CD4-positive, alpha-beta memory T cell (primary cell): ENCODE measurements at regions not wholly inside any gene's neighbourhood (a gene's known extent, or its start where the extent isn't known, plus 50 kb on each side); places are given as distances from the start of the nearest gene placed in this dataset.

Source experiments
- CTCF ChIA-PET: fragments of 350-600 bp; sonication (Branson Sonifier 250); formaldehyde crosslinking; loops from one replicate; lab custom pipeline; 2021; ENCODE audit warnings: inconsistent platforms; ENCODE audit not compliant: partially characterized antibody; lab: Charles Lee
- POLR2A ChIA-PET: fragments of 350-600 bp; sonication (Branson Sonifier 250); formaldehyde crosslinking; loops from one replicate; lab custom pipeline; 2021; ENCODE audit not compliant: partially characterized antibody; lab: Charles Lee
- DNase-seq, 5 donors: peaks; one replicate each; pipeline versions ENCODE4 v3.0.0 to v3.0.0-alpha.2; 2020 to 2022; ENCODE audit warnings: mixed read lengths in 1 of 5
- H3K27ac ChIP-seq: one replicate; pipeline ENCODE4 v1.7.0; 2013; ENCODE audit warnings: low read depth, low read length
- H3K27me3 ChIP-seq: 2 replicates; pipeline ENCODE4 v1.7.0; 2013; ENCODE audit warnings: mild to moderate bottlenecking, low read length, moderate library complexity; ENCODE audit not compliant: insufficient read depth
- H3K36me3 ChIP-seq: 2 replicates; pipeline ENCODE4 v1.7.0; 2013; ENCODE audit warnings: mild to moderate bottlenecking, low read length, moderate library complexity; ENCODE audit not compliant: insufficient read depth
- H3K4me1 ChIP-seq: 2 replicates; pipeline ENCODE4 v1.7.0; 2013; ENCODE audit warnings: mild to moderate bottlenecking, low read length, moderate library complexity; ENCODE audit not compliant: insufficient read depth
- H3K4me3 ChIP-seq, 2 donors: one replicate each; pipeline ENCODE4 v1.7.0; 2013; ENCODE audit warnings: low read length in 2 of 2, mild to moderate bottlenecking in 1 of 2
- H3K9me3 ChIP-seq, 2 donors: one replicate each; pipeline ENCODE4 v1.7.0; 2013; ENCODE audit warnings: low read length in 2 of 2, control low read depth in 1 of 2; ENCODE audit not compliant: control insufficient read depth in 1 of 2
- H3K27ac Mint-ChIP-seq, 7 donors: one replicate each; pipeline ENCODE4 v1.8.0; 2020 to 2021; ENCODE audit warnings: mixed read lengths in 7 of 7, mild to moderate bottlenecking in 6 of 7, inconsistent platforms in 3 of 7, moderate library complexity in 3 of 7
- H3K27me3 Mint-ChIP-seq, 2 donors: one replicate each; pipeline ENCODE4 v1.8.0; 2020 to 2021; ENCODE audit warnings: mixed read lengths in 2 of 2
- H3K36me3 Mint-ChIP-seq, 2 donors: one replicate each; pipeline ENCODE4 v1.8.0; 2020 to 2021; ENCODE audit warnings: mixed read lengths in 2 of 2, inconsistent platforms in 1 of 2, mild to moderate bottlenecking in 1 of 2
- H3K4me1 Mint-ChIP-seq, 4 donors: one replicate each; pipeline ENCODE4 v1.8.0; 2020 to 2021; ENCODE audit warnings: mixed read lengths in 4 of 4, mild to moderate bottlenecking in 1 of 4
- H3K4me3 Mint-ChIP-seq, 8 donors: one replicate each; pipeline ENCODE4 v1.8.0; 2020 to 2021; ENCODE audit warnings: mixed read lengths in 8 of 8, mild to moderate bottlenecking in 7 of 8, moderate library complexity in 6 of 8, inconsistent platforms in 3 of 8
- H3K9me3 Mint-ChIP-seq, 8 donors: one replicate each; pipeline ENCODE4 v1.8.0; 2020 to 2021; ENCODE audit warnings: mixed read lengths in 8 of 8, mild to moderate bottlenecking in 5 of 8, inconsistent platforms in 3 of 8, moderate library complexity in 1 of 8
- intact Hi-C: fragments of 100-400 bp; cut with micrococcal nuclease; formaldehyde crosslinking; loops from one replicate; pipeline ENCODE4 v1.15.1; 2023

- H3K4me1 Mint-ChIP-seq, result no peaks in the 10 kb centered on the region
These were observed 134.6 kb upstream of the KLHL29 start for GRCh38 chr2:23250371-23250770.

GRCh38 chr2:23256643-23257042, 128.3 kb upstream of the KLHL29 start:
- Histone ChIP-seq H3K4me1 (no peaks in the 10 kb centered on the region), H3K27ac (no peak overlapping the region), H3K36me3 (no peaks in the 10 kb centered on the region), H3K9me3 (no peaks in the 10 kb centered on the region), H3K27me3 (no peaks in the 10 kb centered on the region), H3K4me3 (no peak overlapping the region)
- intact Hi-C loops, result no loop called here
- H3K4me3 Mint-ChIP-seq, result no peak overlapping the region
- peaks cover 0 to 4% of the 10 kb centered on the region in 2 donors for H3K27me3 Mint-ChIP-seq
- no peaks in the 10 kb centered on the region for H3K36me3 Mint-ChIP-seq
- H3K4me1 Mint-ChIP-seq, result no peaks in the 10 kb centered on the region
- ChIA-PET POLR2A (no interaction called here), CTCF (no interaction called here)
- no peak overlapping the region for H3K27ac Mint-ChIP-seq
- no peaks in the 10 kb centered on the region for H3K9me3 Mint-ChIP-seq
- DNase-seq, result no peak

More at GRCh38 chr2:23250371-23250770, 134.6 kb upstream of the KLHL29 start:
- Mint-ChIP-seq H3K36me3 (no peaks in the 10 kb centered on the region), H3K4me3 (no peak overlapping the region), H3K27ac (no peak overlapping the region), H3K27me3 (peaks cover 0 to 7% of the 10 kb centered on the region in 2 donors), H3K9me3 (no peaks in the 10 kb centered on the region)
- Histone ChIP-seq H3K4me3 (no peak overlapping the region), H3K27ac (no peak overlapping the region), H3K4me1 (no peaks in the 10 kb centered on the region), H3K27me3 (no peaks in the 10 kb centered on the region), H3K36me3 (no peaks in the 10 kb centered on the region), H3K9me3 (no peaks in the 10 kb centered on the region)
- ChIA-PET POLR2A (no interaction called here), CTCF (no interaction called here)
- no peak for DNase-seq
- intact Hi-C loops, result no loop called here

- H3K36me3 ChIP-seq, result no peaks in the 10 kb centered on the region
- ChIA-PET POLR2A (no interaction called here), CTCF (no interaction called here)
- Mint-ChIP-seq H3K4me1 (no peaks in the 10 kb centered on the region), H3K36me3 (no peaks in the 10 kb centered on the region), H3K4me3 (no peak overlapping the region), H3K27me3 (peaks cover 0 to 1% of the 10 kb centered on the region in 2 donors), H3K27ac (no peak overlapping the region), H3K9me3 (no peaks in the 10 kb centered on the region)
- H3K4me3 ChIP-seq, result no peak overlapping the region
- no peaks in the 10 kb centered on the region for H3K27me3 ChIP-seq
- H3K9me3 ChIP-seq, result no peaks in the 10 kb centered on the region
- no peaks in the 10 kb centered on the region for H3K4me1 ChIP-seq
- no peak overlapping the region for H3K27ac ChIP-seq
- peak in 1 of 5 donors; percentile 24 for DNase-seq
- intact Hi-C loops, result no loop called here
These were observed 124.4 kb upstream of the KLHL29 start for GRCh38 chr2:23260621-23261020.

GRCh38 chr2:23268467-23269263, 116.3 kb upstream of the KLHL29 start:
- H3K9me3 Mint-ChIP-seq, result peaks cover 0 to 6% (median 0%) of the 10 kb centered on the region in 8 donors
- no peak overlapping the region for H3K4me3 Mint-ChIP-seq
- Histone ChIP-seq H3K36me3 (no peaks in the 10 kb centered on the region), H3K4me3 (no peak overlapping the region), H3K27ac (no peak overlapping the region), H3K9me3 (no peaks in the 10 kb centered on the region), H3K4me1 (no peaks in the 10 kb centered on the region), H3K27me3 (no peaks in the 10 kb centered on the region)
- no peaks in the 10 kb centered on the region for H3K36me3 Mint-ChIP-seq
- ChIA-PET CTCF (no interaction called here), POLR2A (no interaction called here)
- intact Hi-C loops, result no loop called here
- no peaks in the 10 kb centered on the region for H3K4me1 Mint-ChIP-seq
- DNase-seq, result no peak
- H3K27me3 Mint-ChIP-seq, result peaks cover 4 to 10% of the 10 kb centered on the region in 2 donors
- H3K27ac Mint-ChIP-seq, result no peak overlapping the region

GRCh38 chr2:23269747-23270146, 115.2 kb upstream of the KLHL29 start:
- Histone ChIP-seq H3K36me3 (no peaks in the 10 kb centered on the region), H3K9me3 (no peaks in the 10 kb centered on the region), H3K27me3 (no peaks in the 10 kb centered on the region), H3K4me1 (no peaks in the 10 kb centered on the region), H3K4me3 (no peak overlapping the region), H3K27ac (no peak overlapping the region)
- CTCF ChIA-PET, result no interaction called here
- no peak overlapping the region for H3K27ac Mint-ChIP-seq
- intact Hi-C loops, result no loop called here
- peaks cover 0 to 6% (median 0%) of the 10 kb centered on the region in 8 donors for H3K9me3 Mint-ChIP-seq
- DNase-seq, result no peak
- no peaks in the 10 kb centered on the region for H3K36me3 Mint-ChIP-seq
- H3K4me3 Mint-ChIP-seq, result no peak overlapping the region
- peaks cover 4 to 10% of the 10 kb centered on the region in 2 donors for H3K27me3 Mint-ChIP-seq
- no peaks in the 10 kb centered on the region for H3K4me1 Mint-ChIP-seq
- POLR2A ChIA-PET, result no interaction called here

- Mint-ChIP-seq H3K27ac (no peak overlapping the region), H3K27me3 (peaks cover 4 to 10% of the 10 kb centered on the region in 2 donors), H3K4me1 (no peaks in the 10 kb centered on the region), H3K9me3 (peaks cover 0 to 6% (median 0%) of the 10 kb centered on the region in 8 donors), H3K4me3 (no peak overlapping the region), H3K36me3 (no peaks in the 10 kb centered on the region)
- H3K27me3 ChIP-seq, result no peaks in the 10 kb centered on the region
- no peak overlapping the region for H3K4me3 ChIP-seq
- H3K27ac ChIP-seq, result no peak overlapping the region
- no peaks in the 10 kb centered on the region for H3K36me3 ChIP-seq
- DNase-seq, result no peak
- no peaks in the 10 kb centered on the region for H3K4me1 ChIP-seq
- POLR2A ChIA-PET, result no interaction called here
- no peaks in the 10 kb centered on the region for H3K9me3 ChIP-seq
- CTCF ChIA-PET, result no interaction called here
- intact Hi-C loops, result no loop called here
These were observed 114.2 kb upstream of the KLHL29 start for GRCh38 chr2:23270810-23271209.

- intact Hi-C loops, result no loop called here
- ChIA-PET CTCF (no interaction called here), POLR2A (no interaction called here)
- Histone ChIP-seq H3K27ac (no peak overlapping the region), H3K9me3 (no peaks in the 10 kb centered on the region), H3K4me1 (no peaks in the 10 kb centered on the region), H3K4me3 (no peak overlapping the region), H3K27me3 (no peaks in the 10 kb centered on the region), H3K36me3 (no peaks in the 10 kb centered on the region)
- H3K27me3 Mint-ChIP-seq, result peaks cover 4 to 10% of the 10 kb centered on the region in 2 donors
- peaks cover 0 to 6% (median 0%) of the 10 kb centered on the region in 8 donors for H3K9me3 Mint-ChIP-seq
- no peaks in the 10 kb centered on the region for H3K36me3 Mint-ChIP-seq
- no peaks in the 10 kb centered on the region for H3K4me1 Mint-ChIP-seq
- DNase-seq, result no peak
- H3K27ac Mint-ChIP-seq, result no peak overlapping the region
- no peak overlapping the region for H3K4me3 Mint-ChIP-seq
These were observed 113.7 kb upstream of the KLHL29 start for GRCh38 chr2:23271230-23271629.
